ENCODE measurements at regions not wholly inside any gene's neighbourhood (a gene's known extent, or its start where the extent isn't known, plus 50 kb on each side); places are given as distances from the start of the nearest gene placed in this dataset.

DNA sequence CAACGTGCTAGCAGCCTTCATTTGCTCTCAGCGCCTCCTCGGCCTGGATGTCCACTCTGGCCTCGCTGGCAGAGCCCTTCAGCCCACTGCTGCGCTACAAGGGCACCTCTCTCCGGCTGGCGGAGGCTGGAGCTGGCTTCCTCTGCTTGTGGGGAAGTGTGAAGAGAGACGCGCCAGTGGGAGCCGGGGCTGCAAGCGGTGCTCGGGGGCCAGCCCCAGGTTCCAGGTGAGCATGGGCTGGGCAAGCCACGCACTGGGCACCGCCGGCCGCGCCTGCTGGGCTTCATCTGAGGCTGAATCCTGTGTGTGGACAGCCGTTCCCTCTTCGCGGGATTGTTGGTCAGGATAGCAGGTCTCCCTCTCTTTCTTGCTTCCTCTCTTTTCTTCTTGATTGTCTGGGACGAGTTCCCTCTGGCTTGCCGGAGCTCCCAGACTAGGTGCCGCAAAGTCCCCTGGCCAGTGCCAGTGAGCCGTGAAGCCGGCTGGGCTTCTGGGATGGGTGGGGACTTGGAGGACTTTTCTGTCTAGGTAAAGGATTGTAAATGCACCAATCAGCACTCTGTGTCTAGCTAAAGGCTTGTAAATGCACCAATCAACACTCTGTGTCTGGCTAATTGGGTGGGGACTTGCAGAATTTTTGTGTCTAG, 165.0 kb downstream of the HEPH start:
- DNase-seq = no peak

DNA sequence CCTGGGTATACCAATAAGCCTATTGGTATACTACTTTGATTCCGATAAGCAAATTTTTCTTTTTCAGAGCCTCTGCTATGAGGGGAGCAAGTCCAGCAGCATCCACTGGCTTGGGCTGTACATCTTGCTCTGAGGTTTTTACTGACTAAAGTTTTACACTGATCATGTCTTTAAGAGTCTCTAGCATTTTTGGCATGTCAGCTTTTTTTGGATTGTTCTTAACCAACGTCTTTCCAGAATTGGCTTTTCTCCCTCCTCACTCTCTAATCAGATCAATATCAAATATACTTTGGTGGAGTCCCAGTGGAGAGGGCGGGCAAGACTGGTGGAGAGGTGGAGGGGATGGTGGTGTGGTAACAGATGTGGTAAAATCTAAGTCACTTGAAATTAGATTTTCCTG, 196.8 kb downstream of the HEPH start:
- no peak for DNase-seq

DNA sequence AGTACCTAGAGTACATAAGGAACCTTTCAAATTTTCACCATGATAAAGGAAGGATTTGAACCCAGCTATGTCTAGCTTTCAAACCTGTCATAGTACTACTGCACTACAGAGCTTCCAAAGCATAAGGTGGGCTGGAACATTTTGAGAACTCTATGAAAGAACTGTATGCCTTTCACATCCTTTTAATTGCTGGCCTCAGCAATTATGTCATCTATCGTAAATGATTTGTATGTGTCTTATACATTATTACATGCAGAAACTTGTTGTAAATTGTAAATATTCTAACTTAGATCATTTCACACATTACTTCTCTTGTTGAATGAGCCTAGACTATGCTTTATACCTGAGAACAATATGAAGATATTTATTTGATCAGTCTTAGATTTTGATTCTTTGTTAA, 220.7 kb downstream of the HEPH start:
- DNase-seq = no peak

- no peak for DNase-seq
These were observed 235.2 kb downstream of the HEPH start for GRCh38 chrX:66399273-66399672.

DNA sequence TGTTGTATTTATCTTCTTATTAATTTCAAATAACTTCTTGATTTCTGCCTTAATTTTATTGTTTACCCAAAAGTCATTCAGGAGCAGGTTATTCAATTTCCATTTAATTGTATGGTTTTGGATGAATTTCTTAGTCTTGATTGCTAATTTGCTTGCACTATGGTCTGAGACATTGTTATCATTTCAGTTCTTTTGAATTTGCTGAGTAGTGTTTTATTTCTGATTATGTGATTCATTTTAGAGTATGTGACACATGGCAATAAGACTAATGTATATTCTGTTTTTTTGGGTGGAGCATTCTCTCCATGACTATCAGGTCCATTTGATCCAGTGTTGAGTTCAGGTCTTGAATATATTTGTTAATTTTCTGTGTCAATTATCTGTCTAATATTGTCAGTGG, 236.7 kb downstream of the EDA2R start:
- DNase-seq = no peak

GRCh38 chrX:66408507-66408906, 230.4 kb downstream of the EDA2R start:
- DNase-seq = peak in 1 of 2 donors; percentile 7

DNA sequence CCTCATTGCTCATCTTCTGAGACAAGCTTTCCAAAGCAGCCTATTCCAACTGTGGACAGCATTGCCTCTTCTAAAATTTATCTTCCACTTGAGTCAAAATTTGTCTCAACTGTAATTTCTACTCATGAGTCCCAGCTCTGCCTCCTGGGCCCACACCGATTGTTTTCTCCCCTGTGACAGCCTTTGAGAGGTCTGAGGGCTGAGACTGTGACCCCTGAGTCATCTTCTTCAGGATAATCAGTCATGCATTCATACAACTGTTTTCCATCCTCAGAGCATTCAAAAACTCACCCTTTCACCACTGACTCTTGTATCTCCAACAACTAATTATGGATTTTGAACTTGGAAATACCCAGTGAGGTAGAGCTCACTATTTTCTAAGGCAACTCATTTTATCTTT, 228.1 kb downstream of the EDA2R start:
- no peak for DNase-seq
